GM12878 (cell line): ENCODE measurements at regions not wholly inside any gene's neighbourhood (a gene's known extent, or its start where the extent isn't known, plus 50 kb on each side); places are given as distances from the start of the nearest gene placed in this dataset.

Experiments used
- EP300 ChIP-seq, 2 experiments: fragments of 150-350 bp in 1 of 2; IDR thresholded peaks; 2 replicates each; pipeline ENCODE4 v1.6.1; 2011 to 2012; ENCODE audit warnings: low read depth in 2 of 2, low read length in 2 of 2, borderline replicate concordance in 1 of 2, improper control_type of control experiment in 1 of 2, inconsistent platforms in 1 of 2; ENCODE audit not compliant: control insufficient read depth in 1 of 2
- GABPA ChIP-seq: IDR thresholded peaks from 2 replicates; pipeline ENCODE4 v1.6.1; 2014; ENCODE audit warnings: antibody characterized with exemption, low read depth, mild to moderate bottlenecking, inconsistent platforms
- POLR2AphosphoS5 ChIP-seq: IDR thresholded peaks from 2 replicates; pipeline ENCODE4 v1.6.1; 2011; ENCODE audit warnings: mild to moderate bottlenecking, low read length, inconsistent platforms
- RELA ChIP-seq: fragments of 450-650 bp; IDR thresholded peaks from 2 replicates; pipeline ENCODE4 v1.8.0; 2014; ENCODE audit warnings: borderline replicate concordance; ENCODE audit not compliant: partially characterized antibody
- SMAD1 ChIP-seq: fragments of 450-650 bp; IDR thresholded peaks from 2 replicates; pipeline ENCODE4 v1.6.1; 2018; ENCODE audit warnings: mild to moderate bottlenecking, low read depth; ENCODE audit not compliant: partially characterized antibody
- YY1 ChIP-seq: IDR thresholded peaks from 2 replicates; pipeline ENCODE4 v1.6.1; 2011; ENCODE audit warnings: low read depth, mild to moderate bottlenecking, low read length
- TF ChIP-seq, protein P1 (sequence below): IDR thresholded peaks from 2 replicates; pipeline ENCODE4 v1.6.1; 2012; ENCODE audit warnings: low read depth, low read length, improper control_type of control experiment

GRCh38 chr10:47243791-47244190 lies 56.2 kb upstream of the GDF10 start:
- no peak for TF ChIP-seq EP300 (IDR thresholded peaks at IDR 0.05; ENCODE audit: borderline replicate concordance in 1 of 2, control insufficient read depth in 1 of 2, low read depth in 2 of 2, low read length in 2 of 2)
- TF ChIP-seq POLR2AphosphoS5: no peak
- TF ChIP-seq YY1: no peak
- TF ChIP-seq, protein P1, sequence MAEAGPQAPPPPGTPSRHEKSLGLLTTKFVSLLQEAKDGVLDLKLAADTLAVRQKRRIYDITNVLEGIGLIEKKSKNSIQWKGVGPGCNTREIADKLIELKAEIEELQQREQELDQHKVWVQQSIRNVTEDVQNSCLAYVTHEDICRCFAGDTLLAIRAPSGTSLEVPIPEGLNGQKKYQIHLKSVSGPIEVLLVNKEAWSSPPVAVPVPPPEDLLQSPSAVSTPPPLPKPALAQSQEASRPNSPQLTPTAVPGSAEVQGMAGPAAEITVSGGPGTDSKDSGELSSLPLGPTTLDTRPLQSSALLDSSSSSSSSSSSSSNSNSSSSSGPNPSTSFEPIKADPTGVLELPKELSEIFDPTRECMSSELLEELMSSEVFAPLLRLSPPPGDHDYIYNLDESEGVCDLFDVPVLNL: no peak
- TF ChIP-seq RELA: no peak
- TF ChIP-seq GABPA: no peak
- TF ChIP-seq SMAD1: no peak
